Right ventricle myocardium superior (tissue), 1 donor: ENCODE measurements at regions not wholly inside any gene's neighbourhood (a gene's known extent, or its start where the extent isn't known, plus 50 kb on each side); places are given as distances from the start of the nearest gene placed in this dataset.

Experiments used
- ATAC-seq: fragments of 200-7000 bp; cut with Tn5 transposase; one replicate; pipeline ENCODE4 v1.9.1; 2020; ENCODE audit warnings: mild to moderate bottlenecking; ENCODE audit not compliant: poor library complexity
- DNase-seq: peaks from one replicate; pipeline ENCODE4 v3.0.0-alpha.2; 2020
- intact Hi-C: fragments of 100-400 bp; cut with DNase I; formaldehyde crosslinking; loops from one replicate; pipeline ENCODE4 v1.11.2; 2022
- donor health status: DM: no; HTN: yes; CAD: no; lungs with severe emphysema.

GRCh38 chr4:38356686-38357085, 307.3 kb upstream of the KLF3 start:
- intact Hi-C loops: no loop called here
- DNase-seq (no peak), ATAC-seq (no peak)

DNA sequence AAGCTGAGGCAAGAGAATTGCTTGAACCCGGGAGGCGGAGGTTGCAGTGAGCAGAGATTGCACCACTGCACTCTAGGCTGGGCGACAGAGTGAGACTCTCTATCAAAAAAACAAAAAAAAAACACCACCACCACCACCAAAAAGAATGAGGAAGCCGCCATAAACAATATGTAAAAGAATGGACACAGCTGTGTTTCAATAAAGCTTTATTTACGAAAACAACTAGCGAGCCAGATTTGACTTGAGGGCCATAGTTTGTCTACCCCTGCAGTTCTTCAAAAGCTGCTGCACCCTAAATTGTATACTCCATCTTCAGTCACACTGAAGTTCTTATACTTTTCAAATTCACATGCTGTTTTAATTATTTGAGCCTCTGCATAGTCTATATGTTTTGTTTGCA, 306.5 kb upstream of the KLF3 start:
- DNase-seq (no peak), ATAC-seq (no peak)
- intact Hi-C loops: no loop called here

GRCh38 chr4:38359113-38359512, 304.9 kb upstream of the KLF3 start:
- ATAC-seq: no peak
- intact Hi-C loops: no loop called here

DNA sequence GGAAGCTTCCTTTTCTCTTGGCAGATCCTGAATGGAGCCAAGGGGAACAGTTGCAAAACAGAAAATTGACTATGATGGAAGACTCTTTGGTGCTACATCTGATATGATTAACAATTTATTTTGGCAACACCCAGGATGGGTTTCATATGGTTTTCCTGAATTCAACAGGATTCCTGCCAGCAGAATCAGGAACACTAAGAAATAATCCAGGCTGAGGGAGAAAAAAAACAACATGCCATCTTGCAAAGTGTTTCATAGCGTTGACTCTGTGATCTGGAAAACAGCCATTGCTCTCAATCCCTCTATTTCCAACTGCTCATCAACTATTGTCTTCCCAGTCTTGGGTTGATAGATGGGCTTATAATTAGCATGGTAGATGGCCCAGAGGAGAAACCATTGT, 303.8 kb upstream of the KLF3 start:
- no peak for DNase-seq
- intact Hi-C loops: no loop called here
- no peak for ATAC-seq

More at GRCh38 chr4:38359113-38359512, 304.9 kb upstream of the KLF3 start:
- no peak for DNase-seq

- intact Hi-C loops: no loop called here
- no peak for ATAC-seq
- DNase-seq: no peak
These were observed 299.5 kb upstream of the KLF3 start for GRCh38 chr4:38364383-38364963.

DNA sequence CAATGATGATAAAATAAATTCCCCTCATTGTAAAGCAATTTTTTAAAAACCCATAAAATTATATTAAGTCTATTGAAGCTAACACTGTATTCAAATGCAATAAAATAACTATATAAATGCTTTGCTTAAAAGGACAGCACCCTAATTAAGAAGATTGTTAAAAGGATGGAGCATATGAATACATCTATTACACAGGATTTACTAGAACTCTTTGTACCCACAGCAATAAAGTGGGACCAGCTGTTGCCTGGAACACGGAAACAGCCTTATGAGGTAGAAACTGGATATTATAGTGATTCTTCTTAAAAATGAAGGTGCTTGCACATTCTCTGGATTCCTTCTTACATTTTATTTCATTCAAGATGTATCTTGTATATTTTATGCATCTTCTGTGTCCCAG, 298.7 kb upstream of the KLF3 start:
- ATAC-seq (no peak), DNase-seq (no peak)
- intact Hi-C loops: no loop called here

GRCh38 chr4:38365748-38366310, 298.2 kb upstream of the KLF3 start:
- intact Hi-C loops: no loop called here
- ATAC-seq: peak; percentile 14

DNA sequence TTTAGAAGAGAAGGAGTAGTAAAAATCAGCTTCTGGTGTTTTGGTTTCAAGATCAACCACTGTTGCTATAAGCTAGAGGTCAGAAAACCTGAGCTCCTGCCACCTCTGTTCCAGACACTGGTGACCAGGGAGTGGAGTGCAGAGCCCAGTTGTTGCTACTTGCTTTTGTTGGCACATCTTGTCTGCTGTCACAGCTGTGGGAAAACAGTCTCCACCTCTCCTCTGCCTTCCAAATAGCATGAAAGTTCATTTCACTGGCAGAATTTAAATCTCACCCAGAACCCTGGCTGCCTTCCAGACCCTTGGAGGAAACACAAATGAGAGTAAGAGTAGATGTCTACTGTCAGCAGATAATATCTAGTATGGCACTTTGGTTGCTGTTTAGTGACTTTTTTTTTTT, 297.5 kb upstream of the KLF3 start:
- peak; percentile 50 for DNase-seq
- ATAC-seq: peak; percentile 94
- intact Hi-C loops: no loop called here

More at GRCh38 chr4:38365748-38366310, 298.2 kb upstream of the KLF3 start:
- DNase-seq: no peak

- ATAC-seq: no peak
- DNase-seq: no peak
- intact Hi-C loops: no loop called here
These were observed 297.0 kb upstream of the KLF3 start for GRCh38 chr4:38366997-38367396.

DNA sequence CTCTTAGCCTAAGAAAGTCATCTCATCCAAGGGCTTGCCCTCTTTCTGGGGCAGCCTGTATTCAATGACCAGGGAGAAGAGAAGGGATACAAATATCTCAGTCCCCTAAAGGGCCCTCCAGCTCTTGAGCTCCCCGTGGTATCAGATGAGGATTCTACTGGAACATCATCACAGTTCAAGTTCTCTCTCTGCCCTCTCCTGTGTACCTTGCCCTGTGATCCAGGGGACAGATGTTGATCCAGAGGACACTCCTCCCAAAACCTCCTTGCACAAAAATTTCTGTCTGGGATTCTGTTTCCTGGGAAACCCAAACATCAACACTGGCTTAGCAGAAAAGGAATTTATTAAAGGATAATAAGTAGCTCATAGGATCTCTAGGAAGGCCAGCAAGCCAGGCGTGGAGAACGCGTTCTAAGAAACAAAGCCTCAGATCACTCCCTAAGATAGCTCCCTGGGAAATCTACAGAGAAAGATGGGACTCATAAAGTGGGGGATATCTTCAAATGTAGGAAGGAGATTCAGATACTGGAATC, 296.3 kb upstream of the KLF3 start:
- ATAC-seq (no peak), DNase-seq (no peak)
- intact Hi-C loops: no loop called here

GRCh38 chr4:38368613-38369012, 295.4 kb upstream of the KLF3 start:
- ATAC-seq (no peak), DNase-seq (no peak)
- intact Hi-C loops: no loop called here

DNA sequence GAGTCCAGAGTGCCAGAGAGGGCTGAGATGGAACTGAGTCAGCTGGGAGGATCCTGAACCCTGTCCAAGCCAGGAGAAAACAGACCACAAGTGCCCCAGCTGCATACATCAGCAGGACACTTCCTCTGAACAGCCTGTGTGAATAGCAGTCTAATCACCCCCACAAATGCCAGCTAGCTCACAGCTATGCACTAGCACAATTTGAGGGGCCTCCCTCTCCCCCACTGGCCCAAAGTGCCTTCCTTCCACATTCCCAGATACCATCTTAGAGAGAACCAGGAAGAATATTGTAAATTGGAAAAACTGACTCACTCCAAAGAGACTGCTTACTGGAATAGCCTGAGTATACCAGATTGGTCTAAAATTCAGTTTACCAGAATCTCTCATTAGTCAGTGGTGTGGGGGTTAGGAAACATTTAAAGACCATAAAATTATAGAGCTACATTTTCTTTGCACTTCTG, 292.6 kb upstream of the KLF3 start:
- ATAC-seq (peak; percentile 10), DNase-seq (no peak)
- intact Hi-C loops: no loop called here

GRCh38 chr4:38373375-38373774, 290.6 kb upstream of the KLF3 start:
- DNase-seq (no peak), ATAC-seq (no peak)
- intact Hi-C loops: no loop called here

GRCh38 chr4:38377195-38377594, 286.8 kb upstream of the KLF3 start:
- intact Hi-C loops: no loop called here
- ATAC-seq: no peak
- no peak for DNase-seq

GRCh38 chr4:38378478-38378877, 285.5 kb upstream of the KLF3 start:
- DNase-seq: no peak
- intact Hi-C loops: no loop called here
- no peak for ATAC-seq

GRCh38 chr4:38381788-38382187, 282.2 kb upstream of the KLF3 start:
- ATAC-seq (peak; percentile 80), DNase-seq (peak; percentile 74)
- intact Hi-C loops: no loop called here

DNA sequence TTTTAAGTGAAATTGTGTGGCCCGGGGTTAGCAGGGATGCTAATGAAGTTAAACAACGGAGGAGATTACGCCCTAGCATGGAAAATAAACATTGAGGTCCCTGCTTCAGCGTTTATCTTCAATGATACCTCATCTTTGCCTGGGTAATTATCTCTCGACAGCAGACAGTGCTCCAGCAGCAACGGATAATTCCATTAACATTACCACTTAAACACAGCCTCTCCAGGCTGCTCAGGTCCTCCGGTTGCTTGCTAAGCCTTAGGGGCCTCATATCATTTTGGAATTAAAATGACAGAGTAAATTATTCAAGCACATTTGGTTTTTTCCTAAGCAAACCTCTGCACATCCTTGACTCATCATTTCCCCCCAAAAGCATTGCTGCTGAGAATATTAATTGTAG, 281.5 kb upstream of the KLF3 start:
- intact Hi-C loops: no loop called here
- DNase-seq: no peak
- ATAC-seq: no peak

DNA sequence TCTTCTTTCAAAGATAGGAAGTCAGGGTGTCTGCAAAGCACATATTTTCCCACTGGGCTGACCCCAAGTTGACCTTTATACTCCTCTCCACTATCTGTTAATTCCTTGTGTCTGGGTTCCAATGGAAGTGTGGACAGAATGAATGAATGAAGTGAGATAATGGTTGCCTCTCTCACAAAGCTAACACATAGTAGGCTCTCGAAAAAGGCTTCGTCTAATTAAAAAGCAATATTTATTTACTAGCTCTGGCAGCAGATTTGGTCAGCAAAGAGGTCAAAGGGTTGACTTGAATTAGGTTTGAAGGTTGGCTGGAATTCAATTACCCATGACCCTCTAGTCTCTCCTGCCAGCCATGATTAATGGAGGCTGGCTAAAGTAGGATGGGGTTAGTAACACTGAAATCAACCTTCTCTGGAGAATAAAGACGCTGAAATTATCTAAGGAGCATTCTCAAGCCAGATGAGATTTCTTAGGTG, 280.3 kb upstream of the KLF3 start:
- DNase-seq (no peak), ATAC-seq (no peak)
- intact Hi-C loops: no loop called here

DNA sequence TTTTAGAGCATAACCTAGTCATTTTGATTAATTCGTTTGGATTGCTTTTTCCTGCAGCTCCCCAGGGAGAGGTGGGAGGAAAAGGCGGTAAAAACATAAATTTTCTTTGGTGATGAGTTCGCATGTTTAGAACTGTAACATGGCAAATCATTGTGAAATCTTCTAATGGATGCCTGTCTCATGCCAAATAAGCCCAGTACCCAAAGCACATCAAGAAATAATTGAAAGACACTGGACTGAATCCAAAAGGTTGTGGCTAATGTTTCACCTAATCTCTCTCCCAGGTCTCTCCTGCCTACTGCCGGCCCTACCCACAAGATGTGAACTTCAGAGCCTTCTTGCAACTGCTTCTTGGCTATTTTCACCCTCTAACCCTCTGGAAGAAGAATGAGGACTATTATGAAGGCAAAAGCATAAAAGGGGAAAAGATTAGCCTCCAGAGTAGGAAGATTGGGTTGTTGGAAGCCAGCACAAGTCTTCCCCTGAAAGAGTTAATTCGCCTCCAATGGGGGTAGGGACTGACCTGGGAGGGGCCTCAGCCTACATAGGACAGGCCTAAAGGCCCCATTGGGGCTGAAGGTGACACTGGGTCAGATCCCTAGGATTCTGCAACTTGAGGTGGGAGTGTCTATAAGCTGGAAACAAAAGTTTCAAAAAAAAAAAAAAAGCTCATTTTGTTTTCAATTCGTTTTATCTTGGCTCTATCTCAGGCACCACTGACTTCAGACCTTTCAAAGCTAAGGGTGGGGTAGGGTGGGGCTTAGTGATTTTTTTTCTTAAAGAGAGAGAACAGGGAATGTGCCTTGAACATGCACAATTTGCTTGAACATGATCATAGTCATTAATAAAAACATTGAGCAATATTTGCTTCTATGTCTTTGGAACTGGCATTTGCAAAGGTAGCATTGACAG, 278.6 kb upstream of the KLF3 start:
- no peak for DNase-seq
- ATAC-seq: no peak
- intact Hi-C loops: no loop called here
